Natural killer cell treated with Interleukin-12 subunit alpha and Interleukin-12 subunit beta and Interleukin-15 and Interleukin-18, amount 100 ng/mL, for 72 hours (primary cell): ENCODE measurements at regions not wholly inside any gene's neighbourhood (a gene's known extent, or its start where the extent isn't known, plus 50 kb on each side); places are given as distances from the start of the nearest gene placed in this dataset.

Source experiments
- ATAC-seq, 2 donors: fragments of 150-1000 bp; cut with Tn5 transposase in 1 of 2; sonication (Bioruptor Pico), chemical (Tn5 transposase) in 1 of 2; 2 replicates each; pipeline ENCODE4 v1.10.0; 2021
- DNase-seq: peaks from one replicate; pipeline ENCODE4 v3.0.0; 2022; ENCODE audit warnings: low spot score
- H3K27ac Mint-ChIP-seq, 2 donors: 1 replicate in 1 of 2; 2 replicates in 1 of 2; pipeline ENCODE4 v1.8.0; 2022; ENCODE audit warnings: mixed read lengths in 2 of 2, mild to moderate bottlenecking in 1 of 2, moderate library complexity in 1 of 2
- H3K27me3 Mint-ChIP-seq, 2 donors: 1 replicate in 1 of 2; 2 replicates in 1 of 2; pipeline ENCODE4 v1.8.0; 2022; ENCODE audit warnings: mixed read lengths in 2 of 2
- H3K36me3 Mint-ChIP-seq: one replicate; pipeline ENCODE4 v1.8.0; 2022; ENCODE audit warnings: mixed read lengths
- H3K4me1 Mint-ChIP-seq, 2 donors: 1 replicate in 1 of 2; 2 replicates in 1 of 2; pipeline ENCODE4 v1.8.0; 2022; ENCODE audit warnings: low read depth in 2 of 2, mixed read lengths in 2 of 2, mild to moderate bottlenecking in 1 of 2
- H3K4me3 Mint-ChIP-seq: one replicate; pipeline ENCODE4 v1.8.0; 2022; ENCODE audit warnings: mixed read lengths
- H3K9me3 Mint-ChIP-seq: 2 replicates; pipeline ENCODE4 v1.8.0; 2022; ENCODE audit warnings: mixed read lengths

DNA sequence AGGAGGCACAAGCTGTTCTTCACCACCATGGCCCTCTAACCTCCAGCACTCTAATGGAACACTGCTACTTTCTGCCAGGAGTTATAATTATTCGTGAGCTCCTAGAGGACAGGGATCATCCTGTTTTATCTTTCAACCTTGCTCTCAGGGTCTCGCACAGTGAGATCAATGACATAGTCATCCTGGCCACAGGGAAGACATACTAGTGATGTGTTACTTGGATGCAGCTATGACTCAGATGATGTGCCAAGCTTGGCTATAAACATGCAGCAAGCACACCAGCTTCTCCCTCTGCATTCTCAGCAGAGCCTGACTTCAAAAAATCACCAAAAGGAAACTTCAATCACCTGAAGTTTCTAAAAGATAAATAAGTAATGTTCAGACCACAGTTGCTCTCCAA lies 203.8 kb upstream of the HES1 start:
- Mint-ChIP-seq H3K4me3 (no peak overlapping the region), H3K36me3 (no peaks in the 10 kb centered on the region), H3K4me1 (no peaks in the 10 kb centered on the region), H3K27ac (no peak overlapping the region), H3K27me3 (peaks cover 21 to 53% of the 10 kb centered on the region in 2 donors), H3K9me3 (no peaks in the 10 kb centered on the region)
- ATAC-seq (no peak), DNase-seq (no peak)

DNA sequence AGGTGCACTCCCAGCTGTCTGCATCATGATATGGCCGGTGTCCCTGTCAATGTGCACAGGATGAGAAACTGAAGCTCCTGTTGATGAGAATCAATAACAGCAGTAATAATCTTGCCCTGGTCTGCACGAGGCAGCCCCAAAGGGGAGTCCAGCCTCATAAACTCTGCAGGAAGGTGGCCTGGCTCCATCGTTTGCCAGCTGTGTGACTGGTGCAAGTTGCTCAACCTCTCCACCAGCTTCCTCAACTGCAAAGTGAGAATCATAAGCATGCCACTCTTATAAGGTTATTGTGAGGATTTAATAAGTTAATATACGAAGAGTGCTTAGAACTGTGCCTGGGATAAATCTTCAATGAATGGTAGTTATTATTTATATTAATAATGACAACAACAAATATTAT lies 203.4 kb upstream of the HES1 start:
- Mint-ChIP-seq H3K4me1 (no peaks in the 10 kb centered on the region), H3K27me3 (peaks cover 24 to 57% of the 10 kb centered on the region in 2 donors), H3K27ac (no peak overlapping the region), H3K9me3 (no peaks in the 10 kb centered on the region), H3K36me3 (no peaks in the 10 kb centered on the region), H3K4me3 (no peak overlapping the region)
- DNase-seq (no peak), ATAC-seq (no peak)

DNA sequence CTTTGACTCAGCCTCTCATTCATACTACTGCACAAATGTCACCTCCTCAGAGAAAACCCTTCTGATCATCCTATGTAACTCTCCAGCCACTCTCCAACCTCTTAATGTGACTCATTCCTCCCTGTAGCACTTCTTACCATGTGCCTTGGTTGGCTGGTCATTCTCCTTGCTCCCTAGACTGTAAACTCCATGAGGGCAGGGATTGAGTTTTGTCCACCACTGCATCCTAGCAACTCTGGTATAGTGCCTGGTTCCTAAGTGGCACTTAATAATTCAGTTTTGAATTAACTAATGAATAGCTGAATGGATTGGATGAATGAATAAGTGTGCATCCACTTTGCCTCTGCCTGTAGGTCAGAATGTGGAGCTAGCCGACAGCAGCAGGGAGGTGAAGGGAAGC lies 202.5 kb upstream of the HES1 start:
- Mint-ChIP-seq H3K27me3 (peaks cover 27 to 60% of the 10 kb centered on the region in 2 donors), H3K4me3 (no peak overlapping the region), H3K27ac (no peak overlapping the region), H3K4me1 (no peaks in the 10 kb centered on the region), H3K36me3 (no peaks in the 10 kb centered on the region), H3K9me3 (no peaks in the 10 kb centered on the region)
- no peak for ATAC-seq
- DNase-seq = no peak

DNA sequence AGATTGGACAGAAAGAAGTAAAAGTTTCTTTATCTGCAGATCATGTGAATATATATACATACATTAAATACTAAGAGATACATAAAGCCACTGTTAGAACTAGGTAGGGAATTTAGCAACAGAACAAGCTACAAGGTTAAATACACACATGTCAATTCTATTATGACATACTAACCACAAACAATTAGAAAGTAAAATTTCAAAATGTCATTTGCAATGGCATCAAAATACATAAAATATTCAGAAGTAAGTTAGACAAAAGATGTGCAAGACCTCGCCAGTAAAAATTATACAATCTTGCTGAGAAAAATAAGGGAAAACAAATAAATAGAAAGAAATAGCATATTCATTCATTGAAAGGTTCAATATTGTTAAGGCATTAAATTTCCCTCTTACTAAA lies 200.0 kb upstream of the HES1 start:
- Mint-ChIP-seq H3K4me3 (no peak overlapping the region), H3K27ac (no peak overlapping the region), H3K9me3 (no peaks in the 10 kb centered on the region), H3K27me3 (peaks cover 24 to 47% of the 10 kb centered on the region in 2 donors), H3K4me1 (no peaks in the 10 kb centered on the region), H3K36me3 (no peaks in the 10 kb centered on the region)
- DNase-seq = no peak
- no peak for ATAC-seq

DNA sequence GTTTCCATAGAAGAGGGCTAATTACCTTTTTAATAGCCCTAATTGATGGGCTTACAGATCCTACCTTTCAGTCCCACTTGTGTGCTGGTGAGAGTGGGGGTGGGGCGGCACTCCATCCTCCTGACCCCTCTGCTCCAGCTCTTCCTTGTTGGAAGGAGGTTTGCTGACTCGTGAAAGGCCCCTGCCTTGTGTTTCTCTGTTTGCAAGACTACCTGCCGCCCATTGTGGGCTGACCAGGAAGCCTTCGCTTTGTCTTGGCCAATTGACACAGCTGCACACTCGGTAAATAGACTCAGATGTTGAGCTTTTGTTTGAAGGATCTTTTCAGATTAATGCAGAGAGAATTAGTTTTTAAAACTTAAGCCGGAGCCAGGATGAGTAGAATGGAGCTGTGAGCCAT lies 197.3 kb upstream of the HES1 start:
- DNase-seq (no peak), ATAC-seq (no peak)
- peaks cover 19 to 41% of the 10 kb centered on the region in 2 donors for H3K27me3 Mint-ChIP-seq
- no peaks in the 10 kb centered on the region for H3K9me3 Mint-ChIP-seq
- H3K36me3 Mint-ChIP-seq = no peaks in the 10 kb centered on the region
- no peak overlapping the region for H3K4me3 Mint-ChIP-seq
- H3K4me1 Mint-ChIP-seq = no peaks in the 10 kb centered on the region
- H3K27ac Mint-ChIP-seq = no peak overlapping the region

DNA sequence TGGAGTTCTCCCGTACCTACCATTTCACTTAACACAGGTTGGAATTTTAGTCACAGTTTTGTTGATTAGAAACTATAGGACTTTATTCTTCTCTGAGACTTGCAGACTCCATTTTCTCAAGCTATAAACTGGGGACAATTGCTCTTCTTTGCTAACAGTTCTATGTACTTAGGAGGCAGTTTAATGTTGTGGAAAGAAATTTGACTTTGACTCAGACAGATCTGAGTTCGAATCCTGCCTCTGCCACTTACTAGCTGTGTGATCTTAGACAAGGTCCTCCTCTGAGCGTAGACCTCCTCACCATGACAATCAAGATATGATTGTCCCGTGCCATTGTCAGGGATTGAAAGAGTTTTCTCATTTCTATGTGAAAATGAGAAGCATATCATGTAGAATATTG lies 196.4 kb upstream of the HES1 start:
- Mint-ChIP-seq H3K27me3 (peaks cover 19 to 40% of the 10 kb centered on the region in 2 donors), H3K27ac (no peak overlapping the region), H3K9me3 (no peaks in the 10 kb centered on the region), H3K4me1 (no peaks in the 10 kb centered on the region), H3K4me3 (no peak overlapping the region), H3K36me3 (no peaks in the 10 kb centered on the region)
- ATAC-seq (no peak), DNase-seq (no peak)

DNA sequence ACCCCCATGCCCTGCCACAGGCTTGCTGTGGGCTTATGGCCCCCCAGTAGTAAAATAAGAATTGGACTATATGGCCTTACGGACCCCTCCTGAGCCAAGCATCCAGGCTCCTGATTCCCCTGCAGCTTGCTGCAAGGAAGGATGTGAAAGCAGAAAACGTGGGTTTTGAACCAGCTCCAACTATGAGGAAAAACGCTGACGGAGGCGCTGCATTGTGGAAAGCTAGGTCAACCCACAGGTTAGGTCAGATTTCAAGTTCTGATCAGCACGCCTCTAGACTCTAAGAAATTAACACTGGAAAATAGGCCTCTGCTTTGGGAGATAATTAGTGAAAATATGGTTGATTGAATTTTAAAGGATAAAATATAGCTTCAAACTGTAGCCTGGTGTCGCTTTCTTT lies 195.4 kb upstream of the HES1 start:
- no peak overlapping the region for H3K27ac Mint-ChIP-seq
- ATAC-seq (no peak), DNase-seq (no peak)
- H3K4me1 Mint-ChIP-seq = no peaks in the 10 kb centered on the region
- no peak overlapping the region for H3K4me3 Mint-ChIP-seq
- H3K36me3 Mint-ChIP-seq = no peaks in the 10 kb centered on the region
- H3K9me3 Mint-ChIP-seq = no peaks in the 10 kb centered on the region
- H3K27me3 Mint-ChIP-seq = peaks cover 14 to 30% of the 10 kb centered on the region in 2 donors

DNA sequence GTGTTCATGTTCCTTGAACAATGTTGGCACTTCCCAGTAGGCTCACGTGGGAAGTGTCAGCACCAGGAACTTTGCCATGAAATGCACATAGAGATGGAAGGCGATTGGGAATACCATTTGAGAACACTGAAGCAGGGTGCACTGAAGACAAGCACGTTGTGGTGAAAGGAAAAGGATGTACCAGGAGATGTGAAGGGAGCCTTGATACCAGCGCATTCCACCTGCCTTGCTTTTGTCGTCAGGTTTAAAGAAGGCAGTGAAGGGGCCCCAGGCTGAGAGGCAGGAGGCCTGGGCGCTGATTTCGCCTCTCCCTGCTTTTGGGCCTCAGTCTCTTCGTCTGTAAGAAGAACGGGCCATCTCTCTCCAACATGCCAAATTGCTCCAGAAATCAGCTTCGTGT lies 194.5 kb upstream of the HES1 start:
- no peak for ATAC-seq
- H3K4me1 Mint-ChIP-seq = no peaks in the 10 kb centered on the region
- H3K36me3 Mint-ChIP-seq = no peaks in the 10 kb centered on the region

DNA sequence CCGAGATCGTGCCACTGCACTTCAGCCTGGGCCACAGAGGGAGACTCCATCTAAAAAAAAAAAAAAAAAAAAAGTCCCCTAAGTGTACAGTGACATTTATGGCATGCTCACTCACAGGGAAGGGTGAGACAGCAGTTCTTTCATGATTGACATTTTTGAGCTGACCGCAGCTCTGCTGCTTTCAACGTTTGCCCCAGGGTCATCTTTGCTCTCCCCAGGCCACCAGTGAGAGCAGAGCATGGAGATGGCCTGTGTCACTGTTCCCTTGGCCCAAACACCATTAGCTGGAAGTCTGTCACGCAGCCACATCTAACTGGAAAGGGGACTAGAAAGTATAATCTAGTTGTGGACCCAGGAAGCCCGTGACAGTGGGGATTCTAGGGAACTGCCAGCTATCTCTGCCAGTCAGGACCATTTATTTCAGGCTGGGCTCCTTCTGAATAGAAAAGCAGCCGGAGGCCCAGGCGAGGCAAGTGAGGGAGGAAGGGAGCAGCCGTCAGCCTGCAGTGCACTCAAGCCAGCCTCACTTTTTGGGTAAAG lies 193.4 kb upstream of the HES1 start:
- Mint-ChIP-seq H3K4me1 (no peaks in the 10 kb centered on the region), H3K9me3 (no peaks in the 10 kb centered on the region)

More for the DNA sequence above, 194.5 kb upstream of the HES1 start:
- no peaks in the 10 kb centered on the region for H3K9me3 Mint-ChIP-seq
- no peak for DNase-seq
- no peak overlapping the region for H3K4me3 Mint-ChIP-seq
- H3K27me3 Mint-ChIP-seq = peaks cover 19 to 20% of the 10 kb centered on the region in 2 donors
- H3K27ac Mint-ChIP-seq = no peak overlapping the region

DNA sequence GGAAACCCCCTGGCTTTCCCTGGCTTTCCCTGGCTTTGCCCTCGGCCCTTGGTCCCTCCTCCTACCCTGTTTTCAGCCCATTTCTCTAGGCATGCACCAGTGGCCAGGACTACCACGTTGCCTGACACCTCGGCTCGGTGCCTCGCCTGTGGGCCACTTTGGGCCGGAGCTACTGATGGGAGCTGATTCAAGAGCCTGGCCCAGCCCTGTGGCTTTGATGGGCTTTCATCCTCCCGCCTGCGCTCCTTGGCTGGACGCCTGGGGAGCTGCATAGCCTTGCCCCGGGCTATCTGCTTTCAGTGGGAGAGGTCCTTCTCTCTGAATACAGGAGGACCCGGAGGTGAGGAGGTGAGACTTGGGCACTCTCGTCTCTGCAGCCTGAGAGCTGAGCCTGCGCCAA lies 192.7 kb upstream of the HES1 start:
- H3K27ac Mint-ChIP-seq = no peak overlapping the region
- H3K9me3 Mint-ChIP-seq = no peaks in the 10 kb centered on the region
- no peak overlapping the region for H3K4me3 Mint-ChIP-seq
- H3K27me3 Mint-ChIP-seq = peaks cover 14 to 21% of the 10 kb centered on the region in 2 donors
- no peaks in the 10 kb centered on the region for H3K36me3 Mint-ChIP-seq
- no peak for ATAC-seq
- no peaks in the 10 kb centered on the region for H3K4me1 Mint-ChIP-seq
- DNase-seq = no peak

More for the DNA sequence above, 193.4 kb upstream of the HES1 start:
- peaks cover 17 to 24% of the 10 kb centered on the region in 2 donors for H3K27me3 Mint-ChIP-seq
- no peak overlapping the region for H3K4me3 Mint-ChIP-seq
- DNase-seq = no peak
- H3K27ac Mint-ChIP-seq = no peak overlapping the region
- no peaks in the 10 kb centered on the region for H3K36me3 Mint-ChIP-seq
- no peak for ATAC-seq

DNA sequence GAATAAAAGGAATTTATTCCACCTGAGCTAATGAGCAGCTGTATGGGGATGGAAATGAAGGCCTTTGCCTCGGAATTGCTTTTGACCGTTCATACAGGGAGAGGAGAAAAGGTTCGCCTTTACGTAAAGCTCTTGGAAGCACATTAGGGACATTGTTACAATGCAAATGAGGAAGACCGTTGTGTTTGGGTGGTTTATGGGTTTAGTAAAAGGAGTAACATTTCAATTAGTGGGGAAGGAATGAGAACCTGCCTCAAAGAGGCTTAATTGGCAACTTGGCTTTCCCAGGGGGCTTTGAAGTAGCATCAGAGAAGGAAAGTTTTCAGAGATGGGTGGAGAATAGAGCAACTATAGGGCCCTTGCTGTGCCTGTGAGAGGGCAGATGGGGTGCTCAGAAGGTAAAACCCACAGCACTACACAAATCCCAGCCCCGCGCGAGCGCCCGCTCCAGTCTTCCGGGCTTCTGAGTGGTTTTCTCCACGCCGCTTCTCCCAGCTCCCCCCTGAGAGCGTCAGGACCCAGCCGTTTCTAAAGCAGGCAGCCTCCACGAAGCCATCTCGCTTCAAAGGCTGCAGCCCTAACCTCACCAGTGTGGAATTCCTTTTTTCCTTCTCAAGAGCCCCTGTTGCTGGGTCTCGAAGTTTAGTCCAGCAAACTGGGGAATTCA lies 192.0 kb upstream of the HES1 start:
- peaks cover 16 to 26% of the 10 kb centered on the region in 2 donors for H3K27me3 Mint-ChIP-seq

DNA sequence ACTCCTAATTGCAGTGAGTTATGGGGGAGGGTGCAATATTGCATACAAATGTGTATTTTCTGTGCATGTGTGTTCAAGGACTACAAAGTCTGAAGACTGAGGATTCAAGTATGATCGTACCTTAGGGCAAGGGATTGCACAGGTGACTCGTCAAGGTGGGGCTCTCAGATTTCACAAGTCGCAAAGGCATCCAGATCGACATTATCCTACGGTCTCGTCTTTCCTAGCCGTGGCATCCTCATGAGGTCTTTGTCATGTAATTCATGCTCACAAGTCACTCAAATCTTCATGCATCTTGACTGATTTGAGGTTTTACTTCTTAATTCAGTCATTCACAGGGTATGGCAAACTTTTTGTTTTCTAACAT lies 191.4 kb upstream of the HES1 start:
- no peak for DNase-seq

More for the DNA sequence above, 192.0 kb upstream of the HES1 start:
- H3K4me1 Mint-ChIP-seq = no peaks in the 10 kb centered on the region
- H3K36me3 Mint-ChIP-seq = no peaks in the 10 kb centered on the region
- no peak overlapping the region for H3K27ac Mint-ChIP-seq
- DNase-seq = no peak
- H3K4me3 Mint-ChIP-seq = no peak overlapping the region
- ATAC-seq = no peak
- H3K9me3 Mint-ChIP-seq = no peaks in the 10 kb centered on the region

DNA sequence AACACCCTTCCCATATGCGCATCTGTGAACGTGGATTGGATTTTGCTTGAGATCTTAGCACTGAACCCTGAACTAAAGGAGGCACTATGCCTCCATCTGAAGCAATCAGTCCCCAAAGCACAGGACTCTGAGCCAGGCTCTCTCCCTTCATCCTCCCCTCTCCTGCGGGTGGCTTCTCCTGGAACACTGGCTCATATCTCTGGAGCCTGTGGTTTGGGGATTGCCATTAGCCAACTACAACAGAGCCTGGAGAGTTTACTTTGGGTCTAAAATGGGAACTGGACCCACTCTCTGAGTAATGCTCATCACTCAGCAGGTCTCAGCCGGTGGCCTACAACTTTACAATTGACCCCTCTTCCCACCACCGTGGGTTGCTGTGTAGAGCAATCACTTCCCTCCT lies 190.8 kb upstream of the HES1 start:
- DNase-seq (no peak), ATAC-seq (no peak)
- H3K27ac Mint-ChIP-seq = no peak overlapping the region
- no peaks in the 10 kb centered on the region for H3K36me3 Mint-ChIP-seq
- H3K9me3 Mint-ChIP-seq = no peaks in the 10 kb centered on the region
- no peak overlapping the region for H3K4me3 Mint-ChIP-seq
- no peaks in the 10 kb centered on the region for H3K4me1 Mint-ChIP-seq
- peaks cover 18 to 26% of the 10 kb centered on the region in 2 donors for H3K27me3 Mint-ChIP-seq

More for the DNA sequence above, 191.4 kb upstream of the HES1 start:
- no peaks in the 10 kb centered on the region for H3K9me3 Mint-ChIP-seq
- no peak for ATAC-seq
- no peak overlapping the region for H3K4me3 Mint-ChIP-seq
- no peaks in the 10 kb centered on the region for H3K4me1 Mint-ChIP-seq
- no peak overlapping the region for H3K27ac Mint-ChIP-seq
- H3K36me3 Mint-ChIP-seq = no peaks in the 10 kb centered on the region
- H3K27me3 Mint-ChIP-seq = peaks cover 18 to 28% of the 10 kb centered on the region in 2 donors

DNA sequence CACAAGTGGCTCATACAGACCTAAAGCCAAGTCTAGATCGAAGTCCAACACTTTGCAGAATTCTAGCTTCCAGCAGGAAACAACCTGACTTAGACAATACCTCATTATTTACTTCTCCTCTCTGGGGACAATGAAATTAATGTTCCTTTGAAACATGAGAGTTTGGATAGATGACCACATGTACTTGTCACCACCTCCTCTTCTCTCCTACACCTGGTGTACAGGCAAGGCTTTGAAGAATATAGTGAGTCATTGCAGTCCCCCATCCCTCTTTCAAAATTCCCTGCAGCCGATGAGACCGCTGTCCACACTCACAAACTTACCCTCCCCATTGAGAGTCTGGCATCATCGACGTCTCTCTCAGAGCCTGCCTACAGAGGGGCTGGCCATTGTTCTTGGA lies 189.0 kb upstream of the HES1 start:
- Mint-ChIP-seq H3K9me3 (no peaks in the 10 kb centered on the region), H3K4me1 (no peaks in the 10 kb centered on the region), H3K4me3 (no peak overlapping the region), H3K27me3 (peaks cover 18 to 31% of the 10 kb centered on the region in 2 donors), H3K27ac (no peak overlapping the region), H3K36me3 (no peaks in the 10 kb centered on the region)
- no peak for ATAC-seq
- DNase-seq = no peak

DNA sequence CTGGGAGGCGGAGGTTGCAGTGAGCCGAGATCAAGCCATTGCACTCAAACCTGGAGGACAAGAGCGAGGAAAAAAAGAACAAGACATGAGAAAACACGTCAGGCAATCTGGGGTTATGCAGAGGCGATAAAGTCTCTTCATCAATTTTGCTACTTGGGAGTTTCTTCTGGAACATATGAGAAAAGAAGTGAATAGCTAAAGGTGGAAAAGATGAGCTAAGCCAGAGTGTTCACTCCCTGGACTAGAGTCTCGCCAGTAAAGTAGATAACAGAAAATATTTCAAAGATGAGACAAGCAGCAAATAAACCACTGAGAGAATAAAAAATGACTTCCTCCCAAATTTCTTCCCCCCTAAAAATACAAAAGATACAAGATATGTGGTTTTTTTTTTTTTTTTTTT lies 188.4 kb upstream of the HES1 start:
- DNase-seq (no peak), ATAC-seq (no peak)
- Mint-ChIP-seq H3K27ac (no peak overlapping the region), H3K36me3 (no peaks in the 10 kb centered on the region), H3K4me3 (no peak overlapping the region), H3K9me3 (no peaks in the 10 kb centered on the region), H3K27me3 (peaks cover 20 to 31% of the 10 kb centered on the region in 2 donors), H3K4me1 (no peaks in the 10 kb centered on the region)
